Kidney capillary endothelial cell (primary cell): ENCODE measurements at regions not wholly inside any gene's neighbourhood (a gene's known extent, or its start where the extent isn't known, plus 50 kb on each side); places are given as distances from the start of the nearest gene placed in this dataset.

Experiments
- DNase-seq: peaks from one replicate; pipeline ENCODE4 v3.0.0-alpha.2; 2018; ENCODE audit warnings: low spot score

DNA sequence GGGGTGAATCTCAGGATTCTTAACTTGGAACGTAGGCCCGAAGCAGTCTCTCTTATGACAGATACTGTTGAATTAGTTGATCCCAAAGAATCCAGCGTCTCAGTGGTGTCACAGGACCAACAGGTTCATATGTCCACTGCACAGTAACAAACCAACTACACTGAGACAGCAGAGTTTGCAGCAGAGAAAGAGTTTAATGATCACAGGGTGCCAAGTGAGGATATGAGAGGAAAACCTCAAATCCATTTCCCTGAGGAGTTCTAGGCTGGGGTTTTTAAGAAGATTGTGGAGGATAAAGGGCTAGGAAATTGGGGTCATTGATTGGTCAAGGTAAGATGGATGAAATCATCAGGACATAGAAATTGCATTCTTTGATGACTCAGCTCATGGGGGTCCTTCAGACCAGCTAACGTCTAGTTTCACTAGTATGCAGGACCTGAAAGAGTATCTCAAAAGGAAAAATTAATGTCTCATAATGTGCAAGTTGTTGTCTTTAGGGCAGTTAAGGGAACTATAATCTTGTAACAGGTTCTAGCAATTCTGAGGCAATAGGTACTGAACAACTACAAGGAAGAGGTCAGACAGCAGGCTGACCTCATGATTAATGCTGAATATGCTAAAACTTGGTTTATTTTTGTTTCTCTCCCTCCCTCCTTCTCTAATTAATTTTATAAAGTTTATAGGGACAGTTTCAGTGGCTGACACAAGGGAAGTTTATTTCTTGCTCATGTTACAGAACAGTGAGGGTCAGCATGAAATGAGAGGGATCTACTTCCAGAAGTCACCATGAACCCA lies 310.9 kb upstream of the NEBL start:
- DNase-seq: no peak

- DNase-seq: no peak
Observed at GRCh38 chr10:21205328-21205727, 308.2 kb upstream of the NEBL start.

DNA sequence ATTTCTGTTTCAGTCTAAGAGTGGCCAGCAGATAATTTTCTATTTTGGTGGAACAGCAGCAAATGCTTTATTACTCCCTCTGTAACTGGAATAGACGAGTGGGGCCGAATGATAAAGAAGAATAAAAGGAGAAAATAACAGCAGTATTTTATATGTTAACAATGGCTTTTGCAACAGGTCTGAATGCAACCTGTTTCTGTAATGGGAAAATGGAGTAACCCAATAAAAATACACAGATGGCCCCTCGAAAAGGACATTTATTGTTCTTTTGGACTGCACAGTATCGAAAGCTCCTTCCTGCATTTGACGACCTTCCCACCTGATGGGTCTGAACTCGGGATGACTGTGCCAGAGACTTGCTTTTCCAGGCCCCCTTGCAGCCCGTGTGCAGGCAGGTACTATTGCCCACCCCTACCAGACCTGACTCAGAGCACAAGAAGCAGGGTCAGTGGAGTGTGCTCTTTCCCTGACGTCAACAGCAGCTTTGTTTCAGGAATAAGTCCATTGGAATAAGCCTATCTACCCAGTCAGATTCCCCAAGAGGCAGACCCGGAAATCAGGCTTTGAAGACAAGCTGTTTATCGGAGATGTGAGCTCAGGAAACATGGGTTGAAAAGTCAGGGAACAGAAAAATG lies 306.5 kb upstream of the NEBL start:
- DNase-seq: no peak

DNA sequence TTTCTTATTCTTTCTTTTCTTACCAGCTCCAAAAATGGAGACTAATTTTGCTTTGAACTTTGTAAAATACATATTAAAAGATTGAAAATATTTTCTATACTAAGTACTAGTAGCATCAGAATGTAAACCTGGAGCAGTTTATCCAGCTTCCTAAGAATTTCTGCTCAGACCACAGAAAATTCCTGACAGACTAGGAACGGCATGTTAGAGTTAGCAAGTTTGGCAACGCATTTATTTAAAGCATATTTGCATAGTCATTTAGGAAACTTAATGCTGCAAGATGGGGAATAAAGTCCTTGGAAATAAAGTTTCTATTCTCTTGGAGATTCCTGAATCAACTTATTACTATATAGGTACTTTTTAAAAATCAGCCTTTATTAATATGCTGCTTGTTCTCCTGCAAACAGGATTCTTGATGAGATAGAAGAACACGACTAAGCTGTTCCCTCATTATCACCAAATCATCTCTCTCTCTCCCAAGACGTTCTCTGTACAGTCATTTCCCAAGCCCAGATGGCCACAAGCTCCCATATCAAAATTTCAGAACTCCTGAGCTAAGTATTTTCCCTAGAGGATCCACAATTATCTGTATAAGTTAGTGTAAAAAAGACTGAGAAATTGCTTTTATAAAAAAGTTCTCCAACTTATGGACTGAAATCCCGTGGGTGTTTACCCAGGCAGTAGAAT lies 305.8 kb upstream of the NEBL start:
- no peak for DNase-seq

DNA sequence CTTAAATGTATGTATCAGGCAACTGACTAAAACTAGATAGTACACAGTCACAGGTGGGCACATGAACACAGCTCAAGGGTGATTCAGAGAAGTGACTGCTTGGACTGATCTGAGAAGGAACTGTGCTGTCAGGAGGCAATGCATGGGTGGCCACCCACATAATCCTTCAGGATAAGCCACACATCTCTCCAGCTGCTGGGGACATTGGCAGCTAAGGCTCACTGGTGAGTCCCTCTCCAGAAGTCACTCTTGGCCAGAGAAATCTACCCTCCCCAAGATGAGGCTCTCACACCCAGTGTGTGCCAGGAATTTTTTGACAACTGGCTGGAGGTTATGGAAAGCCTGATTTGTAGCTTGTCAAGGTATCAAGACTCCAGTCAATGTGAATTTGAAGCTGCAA lies 302.4 kb upstream of the NEBL start:
- no peak for DNase-seq

DNA sequence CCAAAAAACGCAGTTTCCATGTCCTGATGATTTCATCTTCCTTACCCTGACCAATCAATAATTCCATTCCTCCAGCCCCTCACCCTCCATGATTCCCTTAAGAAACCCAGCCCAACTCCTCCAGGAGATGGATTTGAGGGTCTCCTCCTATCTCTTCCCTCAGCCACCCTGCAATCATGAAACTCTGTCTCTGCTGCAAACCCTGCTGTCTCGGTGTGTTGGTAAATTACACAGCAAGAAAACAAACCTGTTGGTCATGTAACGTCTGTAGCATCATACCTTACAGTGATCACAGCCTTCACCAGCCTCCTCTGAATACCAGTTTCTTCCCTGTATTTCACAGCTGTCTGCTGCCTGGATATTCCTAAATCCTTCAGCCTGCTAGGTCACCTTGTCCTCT lies 300.7 kb upstream of the NEBL start:
- no peak for DNase-seq

DNA sequence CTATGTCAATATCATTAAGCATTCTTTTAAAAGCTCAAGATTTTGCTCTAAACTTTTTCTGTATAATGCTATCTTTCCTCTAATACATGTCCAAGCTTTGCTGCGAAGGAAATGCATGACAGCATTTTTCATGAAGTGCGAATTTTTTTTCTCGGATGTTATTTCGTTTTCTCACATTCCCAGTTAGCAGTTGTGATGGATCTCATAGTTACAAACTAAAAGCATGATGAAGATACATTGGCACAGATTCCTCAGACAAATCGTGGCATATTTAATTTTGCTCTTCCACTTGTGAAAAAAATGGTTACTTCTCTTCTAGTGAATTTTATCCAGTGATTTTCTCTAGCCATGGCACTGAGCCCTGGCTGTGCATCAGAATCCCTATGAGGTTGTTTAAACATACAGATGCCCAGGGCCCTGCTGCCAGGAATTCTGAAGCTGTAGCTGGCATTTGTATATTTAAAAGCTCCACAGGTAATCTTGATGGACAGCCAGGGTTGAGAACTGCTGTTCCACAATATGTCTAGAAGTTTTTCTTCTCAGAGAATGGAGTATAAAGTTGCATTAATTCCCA lies 299.8 kb upstream of the NEBL start:
- no peak for DNase-seq

GRCh38 chr10:21195252-21195651 lies 298.1 kb upstream of the NEBL start:
- no peak for DNase-seq

DNA sequence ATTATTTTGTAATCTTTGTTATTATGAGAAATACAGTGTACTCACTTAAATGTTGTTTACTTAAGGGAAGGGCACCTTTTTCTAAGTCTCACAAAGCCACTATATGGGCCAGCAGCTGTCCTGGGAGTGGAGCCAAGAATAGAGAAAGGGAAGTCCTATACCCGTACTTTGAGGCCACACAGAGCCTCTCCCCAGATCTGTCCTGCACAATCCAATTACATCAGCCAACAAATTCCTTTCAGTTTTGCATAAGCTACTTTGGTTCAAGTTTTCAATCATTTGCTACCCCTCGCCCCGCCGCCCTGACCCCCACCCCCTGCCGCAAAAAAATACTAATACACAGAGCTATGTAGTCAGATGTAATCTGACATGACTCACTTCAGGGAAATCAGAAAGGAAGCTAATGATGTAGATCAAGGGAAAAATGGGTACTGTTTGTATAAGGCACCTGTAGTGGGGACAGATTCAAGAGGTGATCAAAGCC lies 297.4 kb upstream of the NEBL start:
- DNase-seq: no peak

DNA sequence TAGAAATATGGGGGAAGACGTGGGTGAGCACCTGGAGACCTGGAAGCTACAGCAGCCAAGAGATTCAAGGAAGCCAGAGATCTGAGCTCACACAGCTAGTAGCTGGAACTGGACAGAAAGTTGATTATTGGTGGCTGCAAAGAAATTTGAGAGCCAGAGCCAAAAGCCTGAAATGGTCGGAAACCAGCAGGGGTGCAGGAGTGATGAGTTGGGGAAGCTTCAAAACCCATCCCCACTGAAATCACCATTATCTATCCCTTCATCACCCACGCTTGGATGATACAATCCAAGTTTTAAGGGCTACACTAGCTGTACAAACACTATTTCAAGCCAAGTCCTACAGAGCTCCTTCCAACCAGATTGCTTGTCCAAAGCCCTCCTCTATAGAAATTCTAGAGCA lies 296.1 kb upstream of the NEBL start:
- DNase-seq: no peak

GRCh38 chr10:21191512-21191911 lies 294.4 kb upstream of the NEBL start:
- no peak for DNase-seq

- no peak for DNase-seq
Observed at GRCh38 chr10:21184984-21185383, 287.9 kb upstream of the NEBL start.

DNA sequence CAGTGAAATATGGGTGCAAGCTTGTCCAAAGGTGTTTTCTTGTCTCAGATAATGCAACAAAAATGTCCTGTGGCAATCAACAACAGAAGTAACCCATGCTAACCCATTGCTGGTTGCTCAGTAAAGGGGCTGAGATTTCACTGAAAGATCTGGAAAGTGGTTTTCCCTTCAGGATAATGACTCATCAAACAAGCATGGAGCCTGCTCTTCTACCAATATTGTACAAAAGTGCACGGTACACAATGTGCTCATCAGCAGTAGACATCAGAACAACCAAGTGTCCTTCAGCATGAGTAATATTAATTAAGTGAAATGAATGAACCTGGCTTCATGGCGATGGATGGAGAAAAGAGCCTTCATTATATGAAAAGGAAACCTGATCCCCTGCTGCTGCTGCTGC lies 287.1 kb upstream of the NEBL start:
- no peak for DNase-seq

GRCh38 chr10:21183025-21183424 lies 285.9 kb upstream of the NEBL start:
- DNase-seq: no peak

GRCh38 chr10:21181451-21181850 lies 284.3 kb upstream of the NEBL start:
- no peak for DNase-seq

GRCh38 chr10:21180604-21181003 lies 283.5 kb upstream of the NEBL start:
- no peak for DNase-seq

DNA sequence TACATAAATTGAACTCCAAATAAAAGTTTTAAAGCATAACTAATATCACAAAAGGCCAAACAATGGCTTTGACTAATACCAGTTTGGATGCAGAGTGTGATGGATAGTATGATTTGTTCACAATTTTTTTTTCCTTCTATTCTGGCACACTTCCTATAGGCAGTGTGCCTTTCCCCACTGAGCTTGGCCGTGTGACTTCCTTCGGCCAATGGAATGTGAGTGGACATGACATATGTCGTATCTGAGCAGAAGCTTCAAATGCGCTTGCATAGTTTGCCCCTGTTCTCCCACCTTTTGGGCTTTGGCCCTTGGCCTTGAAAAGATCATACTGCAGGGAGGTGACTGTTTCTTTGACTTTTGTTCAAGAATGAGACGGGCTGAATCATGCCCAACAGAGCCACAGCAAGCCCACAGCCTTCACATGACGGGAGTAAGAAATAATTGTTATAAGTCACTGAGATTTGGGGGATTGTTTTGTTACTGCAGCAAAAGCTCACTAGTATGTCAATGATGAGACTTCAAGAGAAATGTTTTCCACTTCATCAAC lies 279.9 kb upstream of the NEBL start:
- DNase-seq: no peak

DNA sequence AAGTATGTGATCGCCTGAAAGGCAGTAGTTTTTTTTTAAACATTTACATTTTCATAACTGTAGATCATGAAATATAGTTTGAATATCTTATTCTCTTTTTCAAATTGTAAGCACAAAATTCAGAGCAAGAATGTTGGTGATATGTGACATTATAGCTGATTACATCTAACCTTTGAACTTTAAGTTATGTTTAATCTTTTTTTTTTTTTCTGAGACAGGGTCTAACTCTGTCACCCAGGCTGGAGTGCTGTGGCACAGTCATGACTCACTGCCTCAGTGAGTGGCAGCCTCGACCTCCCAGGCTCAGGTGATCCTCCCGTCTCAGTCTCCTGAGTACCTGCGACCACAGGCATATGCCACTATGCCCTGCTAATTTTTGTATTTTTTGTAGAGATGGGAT lies 278.7 kb upstream of the NEBL start:
- no peak for DNase-seq

GRCh38 chr10:21174715-21175495 lies 277.8 kb upstream of the NEBL start:
- no peak for DNase-seq

DNA sequence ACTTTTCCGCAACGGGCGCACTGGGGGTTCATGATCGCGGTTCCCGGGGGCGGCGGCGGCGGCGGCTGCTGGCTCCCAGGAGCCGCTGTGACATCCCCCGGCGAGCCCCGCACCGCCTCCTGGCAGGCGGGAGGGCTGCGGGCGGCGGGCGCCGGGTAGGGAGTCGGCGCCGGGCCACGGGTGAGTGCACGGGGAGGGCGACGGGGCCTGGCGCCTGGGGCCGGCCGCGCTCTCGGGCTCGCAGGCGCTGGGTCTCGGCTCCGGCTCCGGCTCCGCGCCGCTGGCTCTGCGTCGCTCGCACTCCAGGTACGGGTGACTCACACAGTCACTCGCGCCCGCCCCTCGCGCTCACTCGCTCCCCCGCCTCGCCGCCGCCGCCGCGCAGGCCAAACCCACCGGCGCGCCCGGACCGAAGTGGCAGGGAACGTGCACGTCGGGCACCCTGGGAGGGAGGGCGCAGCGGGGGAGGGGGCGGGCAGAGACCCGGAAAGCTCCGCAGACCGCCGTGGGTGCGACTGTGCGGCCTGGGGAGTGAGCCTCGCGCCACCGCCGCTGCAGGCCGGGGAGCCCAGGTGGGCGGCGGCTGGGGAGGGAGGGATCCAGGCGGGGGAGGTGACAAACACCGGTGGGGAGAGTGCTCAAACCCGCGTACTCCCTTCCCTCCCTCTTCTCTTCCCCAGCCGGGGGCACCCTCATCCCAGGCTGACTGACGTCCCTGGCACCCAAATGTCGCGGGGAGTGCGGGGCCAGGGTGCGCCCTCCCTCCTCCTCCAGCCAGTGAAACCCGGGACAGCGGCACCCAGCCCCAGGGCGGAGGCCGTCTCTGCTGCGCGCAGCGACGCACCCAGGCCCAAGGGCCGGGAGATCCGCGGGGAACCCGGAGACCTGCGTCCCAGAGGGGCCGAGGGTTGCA lies 276.9 kb upstream of the NEBL start:
- no peak for DNase-seq
